GM12864 (cell line): ENCODE measurements at regions not wholly inside any gene's neighbourhood (a gene's known extent, or its start where the extent isn't known, plus 50 kb on each side); places are given as distances from the start of the nearest gene placed in this dataset.

ENCODE experiments used
- DNase-seq: peaks from one replicate; pipeline ENCODE4 v3.0.0-alpha.2; 2011; ENCODE audit warnings: low read depth
- H3K4me3 ChIP-seq: 2 replicates; pipeline ENCODE4 v1.5.1; 2011; ENCODE audit warnings: mild to moderate bottlenecking, low read depth, low read length, control low read depth
- TF ChIP-seq, protein P1 (sequence below): IDR thresholded peaks from 2 replicates; pipeline ENCODE4 v1.5.1; 2011; ENCODE audit warnings: low read depth, mild to moderate bottlenecking, moderate library complexity, low read length, control low read depth, inconsistent platforms; ENCODE audit errors: missing control alignments

DNA sequence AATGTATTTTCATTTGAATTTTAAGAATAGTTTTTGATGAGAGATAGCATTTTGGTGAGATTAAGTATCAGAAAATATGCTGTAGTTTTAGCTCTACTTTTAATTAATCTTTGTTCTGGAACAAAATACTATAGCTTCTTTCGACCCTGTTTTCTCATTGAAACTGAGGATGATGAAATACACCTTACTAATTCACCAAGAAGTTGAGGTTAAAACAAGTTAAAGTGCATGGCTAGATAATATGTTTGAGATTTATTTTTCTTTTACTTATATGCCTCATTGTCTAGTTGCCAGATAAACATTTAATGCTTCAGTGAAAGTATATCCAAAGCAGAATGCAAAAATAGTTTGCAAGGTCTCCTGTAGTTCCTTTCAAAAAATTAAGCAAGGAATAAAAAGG, 140.1 kb upstream of the KCNN2 start:
- TF ChIP-seq, protein P1, sequence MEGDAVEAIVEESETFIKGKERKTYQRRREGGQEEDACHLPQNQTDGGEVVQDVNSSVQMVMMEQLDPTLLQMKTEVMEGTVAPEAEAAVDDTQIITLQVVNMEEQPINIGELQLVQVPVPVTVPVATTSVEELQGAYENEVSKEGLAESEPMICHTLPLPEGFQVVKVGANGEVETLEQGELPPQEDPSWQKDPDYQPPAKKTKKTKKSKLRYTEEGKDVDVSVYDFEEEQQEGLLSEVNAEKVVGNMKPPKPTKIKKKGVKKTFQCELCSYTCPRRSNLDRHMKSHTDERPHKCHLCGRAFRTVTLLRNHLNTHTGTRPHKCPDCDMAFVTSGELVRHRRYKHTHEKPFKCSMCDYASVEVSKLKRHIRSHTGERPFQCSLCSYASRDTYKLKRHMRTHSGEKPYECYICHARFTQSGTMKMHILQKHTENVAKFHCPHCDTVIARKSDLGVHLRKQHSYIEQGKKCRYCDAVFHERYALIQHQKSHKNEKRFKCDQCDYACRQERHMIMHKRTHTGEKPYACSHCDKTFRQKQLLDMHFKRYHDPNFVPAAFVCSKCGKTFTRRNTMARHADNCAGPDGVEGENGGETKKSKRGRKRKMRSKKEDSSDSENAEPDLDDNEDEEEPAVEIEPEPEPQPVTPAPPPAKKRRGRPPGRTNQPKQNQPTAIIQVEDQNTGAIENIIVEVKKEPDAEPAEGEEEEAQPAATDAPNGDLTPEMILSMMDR, result no peak
- no peak for DNase-seq

GRCh38 chr5:114223866-114224265, 138.0 kb upstream of the KCNN2 start:
- peak; percentile 5 for DNase-seq
- TF ChIP-seq, protein P1, result peak; percentile 46
- H3K4me3 ChIP-seq, result no peak overlapping the region

More for the DNA sequence above, 140.1 kb upstream of the KCNN2 start:
- H3K4me3 ChIP-seq, result no peak overlapping the region

DNA sequence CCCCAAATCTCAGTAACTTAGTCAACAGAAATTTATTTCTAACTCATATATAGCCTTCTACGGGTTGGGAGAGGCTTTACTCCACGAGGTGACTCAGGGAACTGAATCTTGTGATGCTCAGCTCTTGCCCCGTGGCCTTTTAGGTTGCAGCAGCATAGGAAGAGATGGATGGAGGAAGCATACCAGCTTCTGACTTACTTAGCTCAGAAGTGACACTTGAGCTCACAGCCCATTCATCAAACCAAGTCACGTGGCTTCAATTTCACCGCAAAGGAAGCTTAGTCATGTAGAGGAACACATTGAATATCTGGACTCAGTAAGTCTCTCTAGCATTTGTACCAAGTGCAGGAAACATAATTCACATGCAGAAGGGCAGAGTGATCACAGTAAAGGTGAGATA, 124.1 kb upstream of the KCNN2 start:
- no peak overlapping the region for H3K4me3 ChIP-seq
- TF ChIP-seq, protein P1, result no peak
- no peak for DNase-seq

DNA sequence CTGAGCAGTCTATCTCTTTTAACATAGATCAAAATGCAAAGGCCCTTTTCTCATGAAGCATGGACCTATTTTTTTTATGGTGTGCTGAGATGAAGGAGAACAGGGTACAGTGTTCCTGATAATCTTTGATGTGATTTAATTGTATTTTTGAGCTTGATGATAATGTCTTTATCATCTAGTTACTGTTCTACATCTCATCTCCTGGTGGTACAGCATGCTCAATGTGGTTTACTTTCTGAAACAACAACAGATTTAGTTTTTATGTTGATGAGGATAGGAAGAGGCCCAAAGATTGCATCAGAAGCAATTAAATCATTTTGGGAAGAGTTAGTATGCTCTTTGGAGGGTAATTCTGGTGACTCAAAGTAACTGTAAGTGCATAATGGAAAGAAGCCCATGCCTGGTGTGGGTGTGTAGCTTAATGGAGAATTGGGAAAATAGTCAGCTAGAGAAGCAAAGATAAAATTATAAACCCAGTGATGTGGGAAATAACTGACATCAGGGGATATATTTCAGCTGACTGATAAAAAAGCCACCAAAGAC, 123.0 kb upstream of the KCNN2 start:
- TF ChIP-seq, protein P1, result no peak
- no peak for DNase-seq
- no peak overlapping the region for H3K4me3 ChIP-seq

GRCh38 chr5:114243281-114243971, 118.4 kb upstream of the KCNN2 start:
- H3K4me3 ChIP-seq, result no peak overlapping the region
- TF ChIP-seq, protein P1, result no peak
- no peak for DNase-seq

DNA sequence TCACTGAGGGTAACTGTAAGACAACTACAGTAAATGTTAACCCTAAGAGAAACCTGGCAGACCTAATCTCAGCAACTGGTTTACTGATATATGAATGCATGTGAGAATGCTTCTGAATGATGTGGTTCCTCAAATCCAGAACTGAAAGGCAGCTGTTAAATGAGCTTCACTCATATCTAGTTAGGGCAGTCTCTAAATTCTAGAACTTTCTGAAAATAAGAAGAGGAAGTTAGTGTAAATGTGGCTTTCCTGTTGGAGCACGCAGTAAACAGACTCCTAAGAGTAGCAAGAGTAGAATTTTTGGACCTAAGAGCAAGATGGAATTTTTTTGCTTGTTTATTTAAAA, 117.9 kb upstream of the KCNN2 start:
- no peak for DNase-seq
- TF ChIP-seq, protein P1, result no peak
- no peak overlapping the region for H3K4me3 ChIP-seq

GRCh38 chr5:114249823-114250222, 112.0 kb upstream of the KCNN2 start:
- DNase-seq, result no peak
- TF ChIP-seq, protein P1, result no peak
- H3K4me3 ChIP-seq, result no peak overlapping the region
